HEK293T (cell line): ENCODE measurements at regions not wholly inside any gene's neighbourhood (a gene's known extent, or its start where the extent isn't known, plus 50 kb on each side); places are given as distances from the start of the nearest gene placed in this dataset.

Experiments
- ARNT ChIP-seq: fragments of 450-650 bp; IDR thresholded peaks from 2 replicates; pipeline ENCODE4 v1.6.1; 2017; ENCODE audit warnings: mild to moderate bottlenecking
- BHLHE40 ChIP-seq: fragments of 450-650 bp; IDR thresholded peaks from 2 replicates; pipeline ENCODE4 v1.6.1; 2016; ENCODE audit warnings: mild to moderate bottlenecking, moderate library complexity, borderline replicate concordance
- CTBP1 ChIP-seq: fragments of 450-650 bp; IDR thresholded peaks from 2 replicates; pipeline ENCODE4 v1.6.1; 2016; ENCODE audit warnings: borderline replicate concordance
- ELF4 ChIP-seq: fragments of 450-650 bp; IDR thresholded peaks from 2 replicates; pipeline ENCODE4 v1.6.1; 2017; ENCODE audit warnings: antibody characterized with exemption
- FOXK2 ChIP-seq: fragments of 450-650 bp; IDR thresholded peaks from 2 replicates; pipeline ENCODE4 v1.6.1; 2016; ENCODE audit warnings: mild to moderate bottlenecking
- FOXM1 ChIP-seq: fragments of 450-650 bp; IDR thresholded peaks from 2 replicates; pipeline ENCODE4 v1.6.1; 2017; ENCODE audit warnings: mild to moderate bottlenecking, borderline replicate concordance
- HDGF ChIP-seq: fragments of 450-650 bp; IDR thresholded peaks from 2 replicates; pipeline ENCODE4 v1.6.1; 2017; ENCODE audit warnings: antibody characterized with exemption, borderline replicate concordance
- L3MBTL2 ChIP-seq: fragments of 450-650 bp; conservative IDR thresholded peaks from 2 replicates; pipeline ENCODE4 v1.6.1; 2016; ENCODE audit warnings: mild to moderate bottlenecking
- SP1 ChIP-seq: fragments of 450-650 bp; IDR thresholded peaks from 2 replicates; pipeline ENCODE4 v1.6.1; 2017
- SUZ12 ChIP-seq: fragments of 450-650 bp; IDR thresholded peaks from 2 replicates; pipeline ENCODE4 v1.6.1; 2016; ENCODE audit warnings: mild to moderate bottlenecking
- TARDBP ChIP-seq: fragments of 450-650 bp; IDR thresholded peaks from 2 replicates; pipeline ENCODE4 v1.6.1; 2016
- ZNF384 ChIP-seq: fragments of 450-650 bp; IDR thresholded peaks from 2 replicates; pipeline ENCODE4 v1.6.1; 2016

DNA sequence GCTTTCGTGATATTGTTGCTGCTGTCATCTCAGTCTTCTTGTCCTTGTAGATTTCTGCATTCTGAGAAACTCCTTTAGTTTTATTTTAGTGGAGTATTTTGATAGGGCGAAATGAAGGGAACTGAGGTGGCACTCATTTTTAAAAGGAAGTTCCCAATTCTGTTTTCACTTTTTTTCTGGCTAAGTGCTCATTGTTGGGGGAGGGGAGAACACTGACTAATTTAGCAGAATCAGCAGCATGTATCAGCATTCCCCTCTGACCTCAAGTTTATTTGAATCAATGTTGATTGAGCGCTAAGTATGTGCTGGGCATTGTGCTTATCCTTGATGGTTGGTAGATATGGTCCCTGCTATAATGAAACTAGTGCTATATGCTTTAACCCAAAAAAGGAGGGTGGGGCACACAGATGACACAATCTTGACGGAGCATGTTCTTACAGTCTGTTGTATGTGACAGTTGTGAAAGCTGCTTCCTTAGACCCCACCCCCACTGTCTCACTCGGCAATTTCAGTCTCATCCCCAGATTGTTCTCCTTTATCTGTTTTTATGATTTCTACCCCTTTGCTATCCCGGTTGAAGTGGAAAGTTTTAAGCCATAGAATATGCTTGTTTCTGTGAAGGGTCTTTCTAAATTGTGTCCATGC is 262.4 kb downstream of the SOX4 start:
- TF ChIP-seq BHLHE40 (no peak), ARNT (no peak), SUZ12 (no peak), SP1 (no peak), ZNF384 (no peak), FOXM1 (no peak), ELF4 (no peak), FOXK2 (no peak), TARDBP (no peak), HDGF (no peak), CTBP1 (no peak), L3MBTL2 (no peak)
